Erythroblast (primary cell): ENCODE measurements at regions not wholly inside any gene's neighbourhood (a gene's known extent, or its start where the extent isn't known, plus 50 kb on each side); places are given as distances from the start of the nearest gene placed in this dataset.

Experiments
- GATA1 ChIP-seq: IDR thresholded peaks from 2 replicates; pipeline ENCODE4 v1.6.1; 2011; ENCODE audit warnings: low read depth, mild to moderate bottlenecking, control low read depth, low read length, moderate library complexity
- POLR2A ChIP-seq: IDR thresholded peaks from 2 replicates; pipeline ENCODE4 v1.6.1; 2011; ENCODE audit warnings: mild to moderate bottlenecking, low read length

GRCh38 chr12:46960681-46961080, 118.7 kb upstream of the PCED1B start:
- TF ChIP-seq POLR2A (no peak), GATA1 (no peak)
